HCT116 (cell line): ENCODE measurements at regions not wholly inside any gene's neighbourhood (a gene's known extent, or its start where the extent isn't known, plus 50 kb on each side); places are given as distances from the start of the nearest gene placed in this dataset.

ENCODE experiments used
- ATAC-seq: fragments of 200-7000 bp; cut with Tn5 transposase; 2 replicates; pipeline ENCODE4 v1.9.1; 2020; ENCODE audit warnings: mild to moderate bottlenecking, moderate library complexity
- BruUV-seq: library from RNA; stranded (reverse); fragments of 400-500 nt; replicated peaks from 2 replicates; lab custom pipeline; 2021; lab: Mats Ljungman, UMichigan
- CTCF ChIA-PET: fragments of 300-600 bp; sonication (Branson Sonifier 250); formaldehyde crosslinking; loops from one replicate; lab custom pipeline; 2021; ENCODE audit warnings: antibody characterized with exemption; lab: Charles Lee
- POLR2A ChIA-PET: fragments of 300-600, 350-600 bp; sonication (Branson Sonifier 250); formaldehyde crosslinking; loops from one replicate; lab custom pipeline; 2021; ENCODE audit warnings: antibody characterized with exemption; lab: Charles Lee
- RAD21 ChIA-PET, 2 experiments: fragments of 300-600 bp; sonication (Branson Sonifier 250); formaldehyde crosslinking; loops; one replicate each; lab custom pipeline; 2023; ENCODE audit warnings: low total read pairs in 2 of 2; ENCODE audit not compliant: uncharacterized antibody in 2 of 2, unreplicated experiment in 2 of 2, low non-redundant PET in 1 of 2; lab: Charles Lee
- DNase-seq: peaks from one replicate; pipeline ENCODE4 v3.0.0-alpha.2; 2010; ENCODE audit warnings: low read depth, low spot score
- H2AFZ ChIP-seq: fragments of 200-600 bp; shearing (Covaris generic), sonication (generic); 2 replicates; pipeline ENCODE4 v1.6.1; 2017; ENCODE audit warnings: low read depth, mixed run types, mixed read lengths, antibody characterized with exemption, low read length; ENCODE audit not compliant: poor library complexity, severe bottlenecking
- H3K27ac ChIP-seq: 2 replicates; pipeline ENCODE4 v1.5.1; 2012; ENCODE audit warnings: low read depth, low read length
- H3K27me3 ChIP-seq: fragments of 200-600 bp; sonication (generic); 2 replicates; pipeline ENCODE4 v1.6.1; 2016; ENCODE audit warnings: mixed run types, low read length, mixed read lengths; ENCODE audit not compliant: insufficient read depth
- H3K36me3 ChIP-seq, 2 experiments: fragments of 200-500 bp in 1 of 2; fragments of 200-600 bp in 1 of 2; sonication (Bioruptor generic) in 1 of 2; sonication (generic) in 1 of 2; 2 replicates each; pipeline versions ENCODE4 v1.5.1 to v1.6.1; 2014 to 2016; ENCODE audit warnings: low read length in 2 of 2, inconsistent platforms in 1 of 2, mixed read lengths in 1 of 2, mixed run types in 1 of 2; ENCODE audit not compliant: insufficient read depth in 2 of 2, control insufficient read depth in 1 of 2
- H3K4me1 ChIP-seq, 2 experiments: fragments of 200-600 bp in 1 of 2; sonication (generic) in 1 of 2; 2 replicates each; pipeline versions ENCODE4 v1.5.1 to v1.6.1; 2012 to 2017; ENCODE audit warnings: low read length in 2 of 2, inconsistent platforms in 1 of 2, mild to moderate bottlenecking in 1 of 2, mixed read lengths in 1 of 2, mixed run types in 1 of 2, moderate library complexity in 1 of 2; ENCODE audit not compliant: insufficient read depth in 2 of 2, control insufficient read depth in 1 of 2
- H3K4me2 ChIP-seq: fragments of 200-600 bp; sonication (generic); 2 replicates; pipeline ENCODE4 v1.6.1; 2017; ENCODE audit warnings: mixed run types, low read length, mixed read lengths
- H3K4me3 ChIP-seq, 2 experiments: fragments of 200-600 bp in 1 of 2; sonication (generic) in 1 of 2; replicated peaks in 1 of 2; 2 replicates each; pipeline ENCODE4 v1.5.1; 2011 to 2016; ENCODE audit warnings: low read length in 2 of 2, control low read depth in 1 of 2, low read depth in 1 of 2, mild to moderate bottlenecking in 1 of 2, mixed read lengths in 1 of 2, mixed run types in 1 of 2
- H3K79me2 ChIP-seq: fragments of 200-600 bp; sonication (generic); 2 replicates; pipeline ENCODE4 v1.6.1; 2017; ENCODE audit warnings: mild to moderate bottlenecking, mixed run types, low read length, moderate library complexity, mixed read lengths; ENCODE audit not compliant: insufficient read depth
- H3K9ac ChIP-seq: fragments of 200-600 bp; sonication (generic); 2 replicates; pipeline ENCODE4 v1.6.1; 2016; ENCODE audit warnings: low read length, mixed read lengths
- H3K9me2 ChIP-seq: fragments of 200-600 bp; sonication (generic), shearing (Covaris generic); 2 replicates; pipeline ENCODE4 v1.6.1; 2017; ENCODE audit warnings: mixed run types, mild to moderate bottlenecking, moderate library complexity; ENCODE audit not compliant: insufficient read depth
- H3K9me3 ChIP-seq, 2 experiments: fragments of 200-500 bp in 1 of 2; fragments of 200-600 bp in 1 of 2; sonication (Bioruptor generic) in 1 of 2; sonication (generic) in 1 of 2; 2 replicates each; pipeline ENCODE4 v1.6.1; 2014 to 2017; ENCODE audit warnings: low read length in 2 of 2, mixed read lengths in 2 of 2, inconsistent platforms in 1 of 2, low read depth in 1 of 2, mild to moderate bottlenecking in 1 of 2, mixed run types in 1 of 2, moderate library complexity in 1 of 2; ENCODE audit not compliant: control insufficient read depth in 1 of 2, insufficient read depth in 1 of 2
- H4K20me1 ChIP-seq: fragments of 200-600 bp; sonication (generic), shearing (Covaris generic); 2 replicates; pipeline ENCODE4 v1.6.1; 2017; ENCODE audit warnings: mixed run types, mild to moderate bottlenecking, moderate library complexity; ENCODE audit not compliant: insufficient read depth
- ATF3 ChIP-seq: IDR thresholded peaks from 2 replicates; pipeline ENCODE4 v1.6.1; 2012
- CBX3 ChIP-seq: IDR thresholded peaks from 2 replicates; pipeline ENCODE4 v1.6.1; 2012; ENCODE audit warnings: low read depth
- CEBPB ChIP-seq: IDR thresholded peaks from 2 replicates; pipeline ENCODE4 v1.6.1; 2012; ENCODE audit warnings: low read depth
- CTCF ChIP-seq, 3 experiments: fragments of 200-600 bp in 1 of 3; sonication (generic) in 1 of 3; IDR thresholded peaks in 2 of 3; conservative IDR thresholded peaks in 1 of 3; 2 replicates each; pipeline ENCODE4 v1.5.1; 2012 to 2017; ENCODE audit warnings: low read depth in 2 of 3, low read length in 2 of 3, antibody characterized with exemption in 1 of 3, borderline replicate concordance in 1 of 3, control low read depth in 1 of 3, mild to moderate bottlenecking in 1 of 3, mixed read lengths in 1 of 3, mixed run types in 1 of 3, moderate library complexity in 1 of 3; ENCODE audit not compliant: insufficient read depth in 1 of 3
- JUND ChIP-seq: IDR thresholded peaks from 2 replicates; pipeline ENCODE4 v1.6.1; 2012
- MAX ChIP-seq: IDR thresholded peaks from 2 replicates; pipeline ENCODE4 v1.6.1; 2012
- POLR2A ChIP-seq: IDR thresholded peaks from 2 replicates; pipeline ENCODE4 v1.7.0; 2011; ENCODE audit warnings: borderline replicate concordance; ENCODE audit not compliant: insufficient read depth, insufficient read length; ENCODE audit errors: extremely low read depth
- REST ChIP-seq: IDR thresholded peaks from 2 replicates; pipeline ENCODE4 v1.6.1; 2012; ENCODE audit warnings: low read depth
- SIN3A ChIP-seq: IDR thresholded peaks from 2 replicates; pipeline ENCODE4 v1.6.1; 2012; ENCODE audit warnings: low read depth
- SP1 ChIP-seq: IDR thresholded peaks from 2 replicates; pipeline ENCODE4 v1.6.1; 2012; ENCODE audit warnings: low read depth
- YY1 ChIP-seq: IDR thresholded peaks from 2 replicates; pipeline ENCODE4 v1.6.1; 2011; ENCODE audit warnings: low read length, low read depth, moderate library complexity, mild to moderate bottlenecking; ENCODE audit not compliant: insufficient replicate concordance; ENCODE audit errors: extremely low read depth
- ZBTB33 ChIP-seq: IDR thresholded peaks from 2 replicates; pipeline ENCODE4 v1.6.1; 2011; ENCODE audit warnings: mild to moderate bottlenecking, low read length, moderate library complexity; ENCODE audit not compliant: insufficient replicate concordance; ENCODE audit errors: extremely low read depth
- ZFX ChIP-seq: fragments of 450-650 bp; IDR thresholded peaks from 2 replicates; pipeline ENCODE4 v1.6.1; 2017
- intact Hi-C: fragments of 100-400 bp; cut with micrococcal nuclease; formaldehyde crosslinking; loops from 2 replicates; pipeline ENCODE4 v1.10.0; 2022

- POLR2A ChIA-PET: no interaction called here
- Histone ChIP-seq H3K4me3 (no peak overlapping the region), H2AFZ (no peak overlapping the region), H3K36me3 (no peaks in the 10 kb centered on the region), H3K27ac (no peak overlapping the region), H3K79me2 (no peaks in the 10 kb centered on the region), H3K9me2 (no peaks in the 10 kb centered on the region), H3K27me3 (no peaks in the 10 kb centered on the region), H4K20me1 (no peaks in the 10 kb centered on the region), H3K4me1 (no peaks in the 10 kb centered on the region), H3K9me3 (no peaks in the 10 kb centered on the region), H3K4me2 (no peak overlapping the region), H3K9ac (no peak overlapping the region)
- CTCF ChIA-PET: interaction anchor here (0.7 to 6.9 kb wide), 2 partner anchors 296 to 305 kb away, joined by 3 to 140 read pairs; no protein-coding TSS in a partner anchor
- RAD21 ChIA-PET: no interaction called here
- ATAC-seq (no peak), DNase-seq (no peak)
- TF ChIP-seq SP1: no peak
- TF ChIP-seq CEBPB: no peak
- TF ChIP-seq YY1: no peak
- TF ChIP-seq CTCF (IDR thresholded peaks at IDR 0.05 in 2 of 3, conservative IDR thresholded peaks at IDR 0.05 in 1 of 3; ENCODE audit: borderline replicate concordance in 1 of 3, insufficient read depth in 1 of 3, low read depth in 2 of 3, low read length in 2 of 3): no peak
- TF ChIP-seq ZFX: no peak
- TF ChIP-seq JUND: no peak
- no peak for TF ChIP-seq CBX3
- TF ChIP-seq MAX: no peak
- TF ChIP-seq SIN3A: no peak
- TF ChIP-seq ATF3: no peak
- no peak for TF ChIP-seq POLR2A
- no peak for TF ChIP-seq REST
- TF ChIP-seq ZBTB33: no peak
- intact Hi-C loops: loop anchor here (5.0 kb wide), 1 partner anchor 209 kb away; no protein-coding TSS in a partner anchor
- BruUV-seq: no TSS peak
Observed at GRCh38 chr3:102533784-102534183, 99.0 kb downstream of the ZPLD1 start.
